GM12878 (cell line): ENCODE measurements at regions not wholly inside any gene's neighbourhood (a gene's known extent, or its start where the extent isn't known, plus 50 kb on each side); places are given as distances from the start of the nearest gene placed in this dataset.

Experiments used
- ATAC-seq: fragments of 200-7000 bp; cut with Tn5 transposase; 3 replicates; pipeline ENCODE4 v1.9.1; 2020; ENCODE audit warnings: mild to moderate bottlenecking, moderate library complexity
- BruUV-seq: library from RNA; stranded (reverse); fragments of 400-500 nt; replicated peaks from 2 replicates; lab custom pipeline; 2021; lab: Mats Ljungman, UMichigan
- CTCF ChIA-PET: fragments of 300-600 bp; sonication (Branson Sonifier 250); formaldehyde crosslinking; extraction: SDS; loops from one replicate; lab custom pipeline; 2021; ENCODE audit warnings: inconsistent platforms; lab: Yijun Ruan, JAX
- POLR2A ChIA-PET: fragments of 350-600 bp; formaldehyde crosslinking; extraction: SDS; loops from one replicate; lab custom pipeline; 2021; ENCODE audit warnings: inconsistent platforms; lab: Charles Lee
- RAD21 ChIA-PET: fragments of 300-600 bp; sonication (Branson Sonifier 250); formaldehyde crosslinking; loops from one replicate; lab custom pipeline; 2023; ENCODE audit warnings: antibody characterized with exemption; ENCODE audit not compliant: unreplicated experiment; lab: Charles Lee
- SMC1A ChIA-PET: fragments of 300-600 bp; sonication (Branson Sonifier 250); formaldehyde crosslinking; loops from one replicate; lab custom pipeline; 2023; ENCODE audit not compliant: unreplicated experiment, uncharacterized antibody; lab: Charles Lee
- DNase-seq: peaks from one replicate; pipeline ENCODE4 v3.0.0-alpha.2; 2011; ENCODE audit warnings: low read depth, low spot score
- FAIRE-seq: peaks from 3 replicates; lab custom pipeline; 2011; peaks lifted over from hg19 to GRCh38; lab: Jason Lieb, UNC
- H2AFZ ChIP-seq: 2 replicates; pipeline ENCODE4 v1.6.0; 2011; ENCODE audit warnings: low read depth, low read length, control low read depth; ENCODE audit not compliant: control insufficient read depth
- H3K27ac ChIP-seq: 2 replicates; pipeline ENCODE4 v1.5.1; 2011; ENCODE audit warnings: control low read depth; ENCODE audit not compliant: control insufficient read depth, insufficient read depth
- H3K27me3 ChIP-seq, 2 experiments: replicated peaks in 1 of 2; 2 replicates each; pipeline versions ENCODE4 v1.6.0 to v1.6.1; 2011; ENCODE audit warnings: low read length in 1 of 2; ENCODE audit not compliant: control insufficient read depth in 2 of 2, insufficient read depth in 2 of 2
- H3K36me3 ChIP-seq, 2 experiments: 2 replicates each; pipeline ENCODE4 v1.5.1; 2011; ENCODE audit warnings: low read length in 1 of 2; ENCODE audit not compliant: control insufficient read depth in 2 of 2, insufficient read depth in 2 of 2
- H3K4me1 ChIP-seq: 2 replicates; pipeline ENCODE4 v1.6.1; 2011; ENCODE audit warnings: mild to moderate bottlenecking, low read length, moderate library complexity, mixed read lengths; ENCODE audit not compliant: control insufficient read depth, insufficient read depth
- H3K4me2 ChIP-seq: 2 replicates; pipeline ENCODE4 v1.6.0; 2011; ENCODE audit warnings: control low read depth; ENCODE audit not compliant: control insufficient read depth, insufficient read depth
- H3K4me3 ChIP-seq: fragments of 200-600 bp; sonication (generic); 2 replicates; pipeline ENCODE4 v1.5.1; 2016
- H3K79me2 ChIP-seq: 2 replicates; pipeline ENCODE4 v1.6.0; 2011; ENCODE audit warnings: low read length; ENCODE audit not compliant: control insufficient read depth, insufficient read depth
- H3K9ac ChIP-seq: 2 replicates; pipeline ENCODE4 v1.8.0; 2011; ENCODE audit warnings: low read length, control low read depth, mixed read lengths; ENCODE audit not compliant: control insufficient read depth, insufficient read depth
- H3K9me3 ChIP-seq: replicated peaks from 3 replicates; pipeline ENCODE4 v1.5.1; 2011; ENCODE audit warnings: mild to moderate bottlenecking, low read length; ENCODE audit not compliant: control insufficient read depth, insufficient read depth
- H4K20me1 ChIP-seq: 2 replicates; pipeline ENCODE4 v1.6.0; 2011; ENCODE audit not compliant: control insufficient read depth, insufficient read depth
- BHLHE40 ChIP-seq, 2 experiments: fragments of 450-650 bp in 1 of 2; IDR thresholded peaks; 2 replicates each; pipeline ENCODE4 v1.6.1; 2011 to 2017; ENCODE audit warnings: low read depth in 2 of 2, borderline replicate concordance in 1 of 2, improper control_type of control experiment in 1 of 2, low read length in 1 of 2, mild to moderate bottlenecking in 1 of 2
- CBX3 ChIP-seq: fragments of 200-600 bp; sonication (generic); IDR thresholded peaks from 2 replicates; pipeline ENCODE4 v1.6.1; 2016; ENCODE audit warnings: low read depth, borderline replicate concordance
- CBX5 ChIP-seq: sonication (generic); IDR thresholded peaks from 2 replicates; pipeline ENCODE4 v1.6.1; 2016; ENCODE audit warnings: low read depth, moderate library complexity, mild to moderate bottlenecking, inconsistent platforms
- DPF2 ChIP-seq: fragments of 450-650 bp; IDR thresholded peaks from 2 replicates; pipeline ENCODE4 v1.6.1; 2017; ENCODE audit warnings: mild to moderate bottlenecking
- EED ChIP-seq: sonication (generic); IDR thresholded peaks from 2 replicates; pipeline ENCODE4 v1.6.1; 2016; ENCODE audit warnings: antibody characterized with exemption, low read depth
- FOXM1 ChIP-seq: IDR thresholded peaks from 2 replicates; pipeline ENCODE4 v1.6.1; 2012; ENCODE audit warnings: low read depth, mild to moderate bottlenecking, inconsistent platforms, low read length, moderate library complexity
- HSF1 ChIP-seq: fragments of 150-350 bp; IDR thresholded peaks from 2 replicates; pipeline ENCODE4 v1.6.1; 2014; ENCODE audit warnings: mild to moderate bottlenecking, low read depth, low read length
- MTA2 ChIP-seq: fragments of 450-650 bp; IDR thresholded peaks from 2 replicates; pipeline ENCODE4 v1.6.1; 2016; ENCODE audit warnings: low read depth, mild to moderate bottlenecking, moderate library complexity
- NFXL1 ChIP-seq: fragments of 450-650 bp; IDR thresholded peaks from 2 replicates; pipeline ENCODE4 v1.6.1; 2017; ENCODE audit warnings: antibody characterized with exemption, mild to moderate bottlenecking, borderline replicate concordance
- PML ChIP-seq: IDR thresholded peaks from 2 replicates; pipeline ENCODE4 v1.6.1; 2012; ENCODE audit warnings: low read length, inconsistent platforms
- SREBF2 ChIP-seq: IDR thresholded peaks from 2 replicates; pipeline ENCODE4 v1.6.1; 2012; ENCODE audit warnings: mild to moderate bottlenecking, low read length
- SRF ChIP-seq, 2 experiments: IDR thresholded peaks; 2 replicates each; pipeline ENCODE4 v1.6.1; 2011; ENCODE audit warnings: low read depth in 2 of 2, low read length in 2 of 2, mild to moderate bottlenecking in 1 of 2, moderate library complexity in 1 of 2
- SUPT20H ChIP-seq: IDR thresholded peaks from 2 replicates; pipeline ENCODE4 v1.6.1; 2011; ENCODE audit warnings: low read depth, mild to moderate bottlenecking, low read length, moderate library complexity, borderline replicate concordance; ENCODE audit not compliant: control insufficient read depth
- TARDBP ChIP-seq: IDR thresholded peaks from 2 replicates; pipeline ENCODE4 v1.6.1; 2016; ENCODE audit warnings: borderline replicate concordance
- YY1 ChIP-seq: IDR thresholded peaks from 2 replicates; pipeline ENCODE4 v1.6.1; 2011; ENCODE audit warnings: low read depth, mild to moderate bottlenecking, low read length
- ZNF207 ChIP-seq: fragments of 450-650 bp; IDR thresholded peaks from 2 replicates; pipeline ENCODE4 v1.6.1; 2014; ENCODE audit warnings: antibody characterized with exemption, mild to moderate bottlenecking, borderline replicate concordance
- WGBS: methylation state at CpG from one replicate; pipeline ENCODE4 v1.1.6; 2016; ENCODE audit warnings: low lambda C conversion rate; ENCODE audit not compliant: insufficient replicate concordance, insufficient coverage; ENCODE audit errors: missing lambda C conversion rate; 5-methylcytosine and 5-hydroxymethylcytosine counted together
- in situ Hi-C: fragments of 300-500 bp; cut with MboI; formaldehyde crosslinking; loops from 9 replicates; pipeline ENCODE4 v1.14.3; 2018; ENCODE audit warnings: mixed read lengths
- intact Hi-C: fragments of 100-400 bp; cut with micrococcal nuclease; formaldehyde crosslinking; loops from one replicate; pipeline ENCODE4 v1.14.2; 2022; ENCODE audit not compliant: unreplicated experiment
- TF ChIP-seq, protein P1 (sequence below): IDR thresholded peaks from 2 replicates; pipeline ENCODE4 v1.6.1; 2011; ENCODE audit warnings: low read depth, low read length, improper control_type of control experiment, borderline replicate concordance
- TF ChIP-seq, protein P2 (sequence below): IDR thresholded peaks from 2 replicates; pipeline ENCODE4 v1.6.1; 2012; ENCODE audit warnings: improper control_type of control experiment, low read depth, low read length; ENCODE audit not compliant: insufficient replicate concordance

DNA sequence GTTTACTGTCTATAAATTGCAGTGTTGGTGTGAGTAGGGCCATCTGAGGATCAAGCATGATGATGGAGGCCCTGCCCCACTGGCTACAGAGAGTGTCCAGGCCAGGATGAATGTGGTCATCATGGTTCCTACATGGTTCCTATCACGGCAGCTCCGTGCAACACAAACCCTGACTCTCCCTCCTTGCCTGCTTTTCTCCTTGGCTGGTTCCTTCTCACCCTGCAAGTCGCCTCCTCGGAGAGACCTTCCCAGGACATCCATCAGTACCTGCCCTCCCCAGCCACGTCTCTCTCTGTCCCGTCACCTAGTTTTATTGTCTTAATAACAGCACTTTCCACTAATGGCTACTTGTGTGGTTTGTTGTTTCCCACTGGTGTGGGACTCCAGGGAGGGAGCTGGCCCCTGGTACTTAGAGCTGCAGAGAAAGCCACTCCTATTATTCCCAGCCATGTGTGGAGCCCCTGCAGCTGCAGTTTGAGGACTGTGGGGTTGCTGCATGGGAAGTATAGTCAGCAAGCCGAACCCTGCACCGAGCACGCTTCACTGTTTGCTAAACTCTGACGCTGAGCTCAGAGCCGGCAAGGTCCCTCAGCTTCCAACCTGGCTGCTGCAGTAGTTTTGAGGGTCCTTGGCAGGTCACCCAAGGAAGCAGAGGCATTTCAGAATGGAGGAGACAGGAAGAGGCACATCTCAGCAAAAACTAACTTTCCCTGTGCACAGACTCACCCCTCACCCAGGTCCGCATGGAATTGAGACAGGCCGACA lies 146.4 kb upstream of the VSTM2B start:
- POLR2A ChIA-PET = no interaction called here
- 4% methylated on average over 13 of the region's 13 CpGs for WGBS
- RAD21 ChIA-PET = no interaction called here
- no peaks in the 10 kb centered on the region for H3K9me3 ChIP-seq
- H3K4me2 ChIP-seq = no peak overlapping the region
- H3K4me3 ChIP-seq = no peak overlapping the region
- H3K79me2 ChIP-seq = no peaks in the 10 kb centered on the region
- H3K27me3 ChIP-seq = no peaks in the 10 kb centered on the region
- H2AFZ ChIP-seq = no peak overlapping the region
- CTCF ChIA-PET = no interaction called here
- H3K4me1 ChIP-seq = no peaks in the 10 kb centered on the region
- in situ Hi-C loops = no loop called here
- no peak overlapping the region for H3K27ac ChIP-seq
- no peak for FAIRE-seq
- no TSS peak for BruUV-seq
- TF ChIP-seq YY1 (no peak), SRF (IDR thresholded peaks at IDR 0.05; ENCODE audit: low read depth in 2 of 2, low read length in 2 of 2) (no peak), MTA2 (no peak), PML (no peak), SUPT20H (no peak), ZNF207 (no peak), FOXM1 (no peak), CBX5 (no peak), TARDBP (no peak), SREBF2 (no peak), CBX3 (no peak), EED (no peak), BHLHE40 (IDR thresholded peaks at IDR 0.05; ENCODE audit: borderline replicate concordance in 1 of 2, low read depth in 2 of 2, low read length in 1 of 2) (no peak), DPF2 (no peak), NFXL1 (no peak), HSF1 (no peak)
- TF ChIP-seq, protein P1, sequence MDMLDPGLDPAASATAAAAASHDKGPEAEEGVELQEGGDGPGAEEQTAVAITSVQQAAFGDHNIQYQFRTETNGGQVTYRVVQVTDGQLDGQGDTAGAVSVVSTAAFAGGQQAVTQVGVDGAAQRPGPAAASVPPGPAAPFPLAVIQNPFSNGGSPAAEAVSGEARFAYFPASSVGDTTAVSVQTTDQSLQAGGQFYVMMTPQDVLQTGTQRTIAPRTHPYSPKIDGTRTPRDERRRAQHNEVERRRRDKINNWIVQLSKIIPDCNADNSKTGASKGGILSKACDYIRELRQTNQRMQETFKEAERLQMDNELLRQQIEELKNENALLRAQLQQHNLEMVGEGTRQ = no peak
- TF ChIP-seq, protein P2, sequence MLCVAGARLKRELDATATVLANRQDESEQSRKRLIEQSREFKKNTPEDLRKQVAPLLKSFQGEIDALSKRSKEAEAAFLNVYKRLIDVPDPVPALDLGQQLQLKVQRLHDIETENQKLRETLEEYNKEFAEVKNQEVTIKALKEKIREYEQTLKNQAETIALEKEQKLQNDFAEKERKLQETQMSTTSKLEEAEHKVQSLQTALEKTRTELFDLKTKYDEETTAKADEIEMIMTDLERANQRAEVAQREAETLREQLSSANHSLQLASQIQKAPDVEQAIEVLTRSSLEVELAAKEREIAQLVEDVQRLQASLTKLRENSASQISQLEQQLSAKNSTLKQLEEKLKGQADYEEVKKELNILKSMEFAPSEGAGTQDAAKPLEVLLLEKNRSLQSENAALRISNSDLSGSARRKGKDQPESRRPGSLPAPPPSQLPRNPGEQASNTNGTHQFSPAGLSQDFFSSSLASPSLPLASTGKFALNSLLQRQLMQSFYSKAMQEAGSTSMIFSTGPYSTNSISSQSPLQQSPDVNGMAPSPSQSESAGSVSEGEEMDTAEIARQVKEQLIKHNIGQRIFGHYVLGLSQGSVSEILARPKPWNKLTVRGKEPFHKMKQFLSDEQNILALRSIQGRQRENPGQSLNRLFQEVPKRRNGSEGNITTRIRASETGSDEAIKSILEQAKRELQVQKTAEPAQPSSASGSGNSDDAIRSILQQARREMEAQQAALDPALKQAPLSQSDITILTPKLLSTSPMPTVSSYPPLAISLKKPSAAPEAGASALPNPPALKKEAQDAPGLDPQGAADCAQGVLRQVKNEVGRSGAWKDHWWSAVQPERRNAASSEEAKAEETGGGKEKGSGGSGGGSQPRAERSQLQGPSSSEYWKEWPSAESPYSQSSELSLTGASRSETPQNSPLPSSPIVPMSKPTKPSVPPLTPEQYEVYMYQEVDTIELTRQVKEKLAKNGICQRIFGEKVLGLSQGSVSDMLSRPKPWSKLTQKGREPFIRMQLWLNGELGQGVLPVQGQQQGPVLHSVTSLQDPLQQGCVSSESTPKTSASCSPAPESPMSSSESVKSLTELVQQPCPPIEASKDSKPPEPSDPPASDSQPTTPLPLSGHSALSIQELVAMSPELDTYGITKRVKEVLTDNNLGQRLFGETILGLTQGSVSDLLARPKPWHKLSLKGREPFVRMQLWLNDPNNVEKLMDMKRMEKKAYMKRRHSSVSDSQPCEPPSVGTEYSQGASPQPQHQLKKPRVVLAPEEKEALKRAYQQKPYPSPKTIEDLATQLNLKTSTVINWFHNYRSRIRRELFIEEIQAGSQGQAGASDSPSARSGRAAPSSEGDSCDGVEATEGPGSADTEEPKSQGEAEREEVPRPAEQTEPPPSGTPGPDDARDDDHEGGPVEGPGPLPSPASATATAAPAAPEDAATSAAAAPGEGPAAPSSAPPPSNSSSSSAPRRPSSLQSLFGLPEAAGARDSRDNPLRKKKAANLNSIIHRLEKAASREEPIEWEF = no peak
- no peaks in the 10 kb centered on the region for H4K20me1 ChIP-seq
- intact Hi-C loops = no loop called here
- no peak for ATAC-seq
- no peaks in the 10 kb centered on the region for H3K36me3 ChIP-seq
- no peak for DNase-seq
- H3K9ac ChIP-seq = no peak overlapping the region
- SMC1A ChIA-PET = no interaction called here
